ENCODE measurements at regions not wholly inside any gene's neighbourhood (a gene's known extent, or its start where the extent isn't known, plus 50 kb on each side); places are given as distances from the start of the nearest gene placed in this dataset.

- no peak for TF ChIP-seq CTCF (IDR thresholded peaks at IDR 0.05; ENCODE audit: insufficient read depth in 1 of 2, low read depth in 1 of 2, low read length in 1 of 2, severe bottlenecking in 1 of 2, unreplicated experiment in 1 of 2)
- ChIA-PET CTCF (no interaction called here), POLR2A (no interaction called here)
- no peaks in the 10 kb centered on the region for H3K4me1 ChIP-seq
- H3K27ac Mint-ChIP-seq (ENCODE audit: unreplicated experiment), result no peak overlapping the region
- H3K4me3 Mint-ChIP-seq (ENCODE audit: unreplicated experiment), result no peak overlapping the region
- peaks cover 7% of the 10 kb centered on the region for H3K4me1 Mint-ChIP-seq (ENCODE audit: low read depth, unreplicated experiment)
- no peaks in the 10 kb centered on the region for H3K27me3 Mint-ChIP-seq (ENCODE audit: insufficient read depth, unreplicated experiment)
- no peak overlapping the region for H3K4me3 ChIP-seq (ENCODE audit: low read depth, low read length)
- no peaks in the 10 kb centered on the region for H3K27me3 ChIP-seq (replicated peaks; ENCODE audit: control insufficient read depth, insufficient read depth, low read length)
- DNase-seq, result no peak
- no peaks in the 10 kb centered on the region for H3K9me3 ChIP-seq
- BruUV-seq (replicated peaks), result no TSS peak
- intact Hi-C loops (cut with micrococcal nuclease; ENCODE audit: unreplicated experiment), result no loop called here
- no peaks in the 10 kb centered on the region for H3K36me3 Mint-ChIP-seq (ENCODE audit: insufficient read depth, unreplicated experiment)
- no peaks in the 10 kb centered on the region for H3K9me3 Mint-ChIP-seq (ENCODE audit: unreplicated experiment)
- H3K36me3 ChIP-seq (ENCODE audit: control insufficient read depth, insufficient read depth, low read length), result no peaks in the 10 kb centered on the region
Observed at GRCh38 chr2:142416996-142417395, 286.2 kb upstream of the LRP1B start.

GRCh38 chr2:142415461-142415860 lies 284.6 kb upstream of the LRP1B start:
- DNase-seq, result no peak
- H3K9me3 Mint-ChIP-seq (ENCODE audit: unreplicated experiment), result no peaks in the 10 kb centered on the region
- no peaks in the 10 kb centered on the region for H3K27me3 Mint-ChIP-seq (ENCODE audit: insufficient read depth, unreplicated experiment)
- BruUV-seq (replicated peaks), result no TSS peak
- Histone ChIP-seq H3K9me3 (no peaks in the 10 kb centered on the region), H3K4me1 (no peaks in the 10 kb centered on the region), H3K4me3 (ENCODE audit: low read depth, low read length) (no peak overlapping the region), H3K36me3 (ENCODE audit: control insufficient read depth, insufficient read depth, low read length) (no peaks in the 10 kb centered on the region), H3K27me3 (replicated peaks; ENCODE audit: control insufficient read depth, insufficient read depth, low read length) (no peaks in the 10 kb centered on the region)
- ChIA-PET CTCF (no interaction called here), POLR2A (no interaction called here)
- H3K4me1 Mint-ChIP-seq (ENCODE audit: low read depth, unreplicated experiment), result peaks cover 7% of the 10 kb centered on the region
- intact Hi-C loops (cut with micrococcal nuclease; ENCODE audit: unreplicated experiment), result no loop called here
- no peak overlapping the region for H3K4me3 Mint-ChIP-seq (ENCODE audit: unreplicated experiment)
- TF ChIP-seq CTCF (IDR thresholded peaks at IDR 0.05; ENCODE audit: insufficient read depth in 1 of 2, low read depth in 1 of 2, low read length in 1 of 2, severe bottlenecking in 1 of 2, unreplicated experiment in 1 of 2), result no peak
- H3K27ac Mint-ChIP-seq (ENCODE audit: unreplicated experiment), result no peak overlapping the region
- no peaks in the 10 kb centered on the region for H3K36me3 Mint-ChIP-seq (ENCODE audit: insufficient read depth, unreplicated experiment)

GRCh38 chr2:142398212-142398611 lies 267.4 kb upstream of the LRP1B start:
- POLR2A ChIA-PET, result no interaction called here
- Histone ChIP-seq H3K27me3 (replicated peaks; ENCODE audit: control insufficient read depth, insufficient read depth, low read length) (no peaks in the 10 kb centered on the region), H3K4me3 (ENCODE audit: low read depth, low read length) (no peak overlapping the region), H3K4me1 (no peaks in the 10 kb centered on the region), H3K36me3 (ENCODE audit: control insufficient read depth, insufficient read depth, low read length) (no peaks in the 10 kb centered on the region), H3K9me3 (no peaks in the 10 kb centered on the region)
- H3K27me3 Mint-ChIP-seq (ENCODE audit: insufficient read depth, unreplicated experiment), result no peaks in the 10 kb centered on the region
- no peaks in the 10 kb centered on the region for H3K36me3 Mint-ChIP-seq (ENCODE audit: insufficient read depth, unreplicated experiment)
- peaks cover 37% of the 10 kb centered on the region for H3K9me3 Mint-ChIP-seq (ENCODE audit: unreplicated experiment)
- intact Hi-C loops (cut with micrococcal nuclease; ENCODE audit: unreplicated experiment), result no loop called here
- no peaks in the 10 kb centered on the region for H3K4me1 Mint-ChIP-seq (ENCODE audit: low read depth, unreplicated experiment)
- no peak for DNase-seq
- CTCF ChIA-PET, result no interaction called here
- H3K4me3 Mint-ChIP-seq (ENCODE audit: unreplicated experiment), result no peak overlapping the region
- no peak overlapping the region for H3K27ac Mint-ChIP-seq (ENCODE audit: unreplicated experiment)
- TF ChIP-seq CTCF (IDR thresholded peaks at IDR 0.05; ENCODE audit: insufficient read depth in 1 of 2, low read depth in 1 of 2, low read length in 1 of 2, severe bottlenecking in 1 of 2, unreplicated experiment in 1 of 2), result no peak
- BruUV-seq (replicated peaks), result no TSS peak

Data from Caco-2 (cell line).